GM21717 (cell line): ENCODE measurements at regions not wholly inside any gene's neighbourhood (a gene's known extent, or its start where the extent isn't known, plus 50 kb on each side); places are given as distances from the start of the nearest gene placed in this dataset.

Source experiments
- ATAC-seq: cut with Tn5 transposase; IDR thresholded peaks from one replicate; pipeline ENCODE4 v1.9.1; 2021; ENCODE audit warnings: mild to moderate bottlenecking, moderate library complexity; ENCODE audit not compliant: unreplicated experiment

DNA sequence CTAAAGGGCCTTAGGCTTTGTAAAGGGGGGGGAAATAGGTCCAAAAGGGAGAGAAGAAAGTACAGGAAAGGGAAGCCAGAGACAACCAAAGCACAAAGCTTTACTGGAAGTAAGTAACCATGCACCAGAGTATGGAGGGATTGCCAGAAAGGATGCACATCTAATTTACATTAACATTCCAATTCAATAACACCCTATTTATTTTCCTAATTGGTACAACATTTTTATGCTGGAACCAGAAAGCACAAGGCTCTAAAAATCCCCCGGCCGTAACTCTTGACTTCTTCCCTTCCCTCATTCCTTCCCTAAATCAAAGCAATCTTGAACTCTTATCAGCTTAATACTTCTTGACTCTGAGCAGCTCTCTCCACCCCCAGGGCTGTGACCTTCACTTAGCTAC is 400.0 kb upstream of the CELF2 start:
- ATAC-seq: no peak

DNA sequence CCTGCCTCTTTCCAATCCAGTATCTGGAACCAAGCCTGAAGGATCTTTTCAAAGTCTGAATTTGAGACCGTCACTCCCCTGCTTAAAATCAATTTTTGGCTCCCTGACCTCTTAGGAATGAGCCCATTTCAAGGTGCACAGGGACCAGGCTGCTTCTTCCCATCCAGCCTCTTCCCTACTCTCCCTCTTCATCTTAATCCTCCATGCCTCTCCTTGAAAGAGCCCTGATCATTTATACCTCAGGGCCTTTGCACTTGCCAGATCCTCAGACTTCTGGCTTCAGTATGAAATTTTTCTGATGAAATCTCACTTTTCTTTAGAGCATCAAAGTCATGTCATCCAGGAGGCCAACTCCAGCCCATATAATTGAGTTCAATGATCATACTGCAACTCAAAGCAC is 399.5 kb upstream of the CELF2 start:
- ATAC-seq: no peak

DNA sequence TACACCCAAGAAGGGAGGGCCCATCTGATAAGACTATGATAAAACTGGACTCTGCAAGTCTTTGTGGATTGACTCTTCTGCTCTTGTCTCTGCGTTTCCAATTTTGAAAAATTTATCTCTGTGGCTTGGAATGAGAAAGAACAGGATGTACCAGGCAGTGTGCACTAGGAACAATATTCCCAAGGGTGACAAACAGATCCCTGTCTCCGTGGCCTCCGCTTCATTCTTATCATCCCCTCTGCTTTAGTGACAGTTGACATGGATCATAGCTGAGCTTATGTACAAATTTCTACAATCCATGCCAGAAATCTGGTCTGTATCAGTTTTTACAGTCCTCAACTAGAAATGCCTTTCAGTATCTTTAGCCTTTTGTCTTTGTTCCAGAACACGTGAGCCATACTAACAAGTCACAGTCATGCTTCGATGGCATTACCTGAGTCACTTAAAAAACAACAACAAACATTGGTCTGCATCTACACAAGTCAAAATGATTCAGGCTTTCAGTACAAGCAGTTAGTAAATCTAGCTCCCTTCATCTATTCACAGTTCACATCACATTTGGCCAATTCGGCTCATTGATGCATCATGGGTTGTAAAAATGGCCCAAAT is 393.6 kb upstream of the CELF2 start:
- ATAC-seq: no peak

DNA sequence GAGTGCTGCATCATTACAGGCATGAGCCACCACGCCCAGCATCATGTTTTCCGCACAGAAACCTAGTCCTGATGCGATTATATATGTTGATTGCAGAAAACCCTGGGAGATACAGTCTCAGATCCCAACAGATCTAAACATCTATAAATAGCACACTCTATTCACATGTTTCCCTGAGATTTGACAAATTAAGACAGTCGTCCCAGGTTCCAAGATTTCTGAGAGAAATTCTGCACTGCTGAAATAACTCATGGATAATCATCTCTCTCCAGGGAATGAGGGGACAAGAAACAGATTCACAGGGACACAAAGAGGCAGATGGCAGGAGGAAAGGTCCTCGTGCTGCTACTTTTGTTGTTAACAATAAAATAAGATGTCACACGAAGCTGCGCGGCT is 393.1 kb upstream of the CELF2 start:
- no peak for ATAC-seq

DNA sequence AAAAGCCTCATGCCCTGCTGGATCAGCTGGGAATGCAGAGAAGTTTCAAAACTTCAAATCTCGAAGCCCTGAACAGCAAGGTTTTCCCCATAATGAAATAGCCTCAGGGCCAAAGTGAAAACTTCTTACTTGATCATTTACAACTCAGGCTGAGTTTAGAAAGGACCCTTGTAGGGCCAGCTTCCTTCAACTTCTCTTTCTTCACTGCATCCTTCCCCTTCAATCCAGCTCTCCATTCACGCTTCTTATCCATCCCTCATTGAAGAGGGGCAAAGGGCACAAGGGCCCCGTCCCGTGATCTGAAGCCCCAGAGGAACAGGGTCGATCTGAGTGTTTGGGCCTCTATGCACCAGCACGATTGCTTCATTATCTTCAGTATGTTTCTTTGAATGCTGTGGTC is 392.2 kb upstream of the CELF2 start:
- no peak for ATAC-seq

DNA sequence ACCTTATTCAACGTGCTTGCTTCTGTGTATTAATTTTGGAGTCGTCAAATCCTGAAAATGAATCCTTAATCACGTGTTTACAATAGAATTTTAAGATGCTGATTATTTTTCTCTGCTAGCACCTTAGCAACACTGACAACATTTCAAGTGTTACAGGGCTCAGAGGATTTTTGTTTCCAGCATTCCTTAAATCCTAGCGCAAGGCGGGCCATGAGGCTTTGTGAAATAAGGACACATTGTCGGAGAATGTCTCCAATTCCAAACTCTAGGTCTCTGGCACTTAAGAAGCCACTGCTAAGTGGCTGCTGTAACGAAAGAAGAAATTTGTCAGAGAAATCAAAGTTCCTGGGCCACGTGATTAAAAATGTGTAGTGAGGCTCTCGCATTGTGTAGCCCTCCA is 390.9 kb upstream of the CELF2 start:
- ATAC-seq: no peak

DNA sequence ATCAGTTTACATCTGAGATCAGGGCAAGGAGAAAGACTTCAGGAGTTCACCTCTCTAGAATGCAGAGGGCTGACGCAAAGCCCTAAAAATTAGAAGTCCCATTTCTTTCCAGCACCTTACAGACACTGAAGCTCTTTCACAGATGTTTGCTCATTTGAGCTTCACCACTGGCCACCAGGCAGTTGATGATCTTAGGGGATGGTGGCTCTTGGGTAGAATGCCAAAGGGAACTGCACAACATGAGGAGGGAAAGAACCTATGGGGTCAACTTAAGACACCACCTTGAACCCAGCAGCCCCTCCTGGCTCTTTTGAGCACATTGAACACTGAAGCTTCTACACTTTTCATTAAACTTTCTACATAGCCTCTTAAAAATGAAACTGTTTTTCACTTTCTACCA is 390.3 kb upstream of the CELF2 start:
- ATAC-seq: no peak

DNA sequence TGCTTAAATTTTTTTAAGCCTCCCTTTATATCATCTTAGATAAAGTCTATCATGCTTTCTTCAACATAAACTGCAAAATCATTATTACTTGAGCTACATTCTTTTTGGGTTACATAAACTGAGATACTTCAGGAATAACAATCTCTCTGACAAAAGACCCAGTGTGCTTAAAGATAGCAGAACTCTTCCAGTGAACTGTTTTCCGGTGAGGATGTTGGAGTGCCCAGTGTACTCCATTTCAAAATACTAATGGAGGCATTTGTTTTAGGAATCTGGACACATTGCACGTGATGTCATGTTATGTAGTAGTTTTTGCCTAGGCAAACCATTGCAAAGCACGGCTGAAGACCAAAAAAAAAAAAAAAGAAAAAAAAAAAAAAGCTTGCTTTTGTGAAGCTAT is 388.2 kb upstream of the CELF2 start:
- no peak for ATAC-seq

DNA sequence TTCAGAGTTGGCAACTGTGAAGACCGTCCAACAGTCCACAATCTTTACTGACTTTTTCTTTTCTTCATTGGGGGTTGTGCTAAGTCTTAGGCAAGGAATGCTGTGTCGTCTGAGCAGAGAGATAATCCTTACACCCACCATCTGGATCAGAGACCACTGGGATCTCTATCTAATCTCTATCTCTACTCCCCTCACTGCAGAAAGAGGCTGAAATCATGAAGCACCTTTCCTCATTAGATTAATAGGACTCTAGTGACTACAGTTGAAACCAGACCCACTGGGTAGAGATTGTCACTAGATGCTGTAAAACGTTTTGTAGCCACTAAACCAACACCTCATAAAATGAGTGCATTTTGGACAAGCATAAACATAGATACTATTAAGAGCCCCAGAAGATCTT is 387.4 kb upstream of the CELF2 start:
- ATAC-seq: no peak

DNA sequence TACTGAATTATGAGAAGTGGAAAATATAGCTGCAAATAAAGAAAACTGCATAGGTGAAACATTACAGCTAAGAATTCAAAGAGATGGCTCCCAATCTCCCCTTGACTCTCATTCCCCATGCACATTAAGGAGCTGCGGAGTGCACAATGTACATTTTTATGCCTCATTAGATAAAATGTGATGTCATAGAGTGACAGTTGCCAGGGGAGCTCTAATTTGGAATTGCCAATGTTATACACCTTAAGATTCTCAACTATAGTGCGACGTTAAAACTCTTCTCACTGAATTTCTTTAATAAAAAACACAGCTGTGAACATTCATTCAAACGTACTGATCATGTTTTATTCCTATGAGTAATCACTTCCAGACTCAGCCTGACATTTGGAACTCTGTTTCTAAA is 386.9 kb upstream of the CELF2 start:
- ATAC-seq: no peak

DNA sequence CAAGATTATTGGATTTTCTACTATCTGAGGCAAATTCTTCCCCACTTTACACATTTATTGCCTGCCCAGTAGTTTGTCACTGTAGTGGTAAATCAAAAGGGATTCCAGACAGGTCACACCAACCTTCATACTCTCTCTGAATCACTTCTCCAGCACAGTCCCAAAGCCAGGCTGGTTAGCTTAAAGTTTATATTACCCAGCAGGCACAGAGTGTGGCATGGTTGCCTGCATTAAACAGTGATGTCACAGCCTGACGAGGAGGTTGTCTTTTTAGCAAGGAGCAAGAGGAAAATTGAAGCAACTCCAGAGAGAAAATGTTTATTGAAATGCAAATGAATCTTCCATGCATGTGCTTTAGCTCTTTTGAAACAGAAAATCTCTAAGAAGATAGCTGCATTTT is 375.5 kb upstream of the CELF2 start:
- no peak for ATAC-seq

DNA sequence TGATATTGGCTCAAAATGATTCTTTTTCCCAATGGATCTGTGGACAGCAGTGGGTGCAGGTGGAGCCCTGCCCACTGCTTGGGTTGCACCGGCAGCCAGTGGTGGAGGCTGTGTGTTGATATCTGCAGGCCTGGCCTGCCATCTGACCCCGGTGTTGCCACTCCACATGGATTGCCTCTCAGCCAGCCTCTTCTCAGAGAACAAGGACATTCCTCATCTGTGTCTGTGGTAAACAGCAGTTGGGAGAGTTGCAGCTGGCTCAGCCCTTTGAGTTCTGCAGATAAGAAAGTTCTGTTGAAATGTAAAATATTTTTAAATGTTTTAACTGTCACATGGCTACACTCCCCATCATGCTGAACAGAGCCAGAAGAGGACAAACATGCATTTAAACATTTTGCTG is 374.9 kb upstream of the CELF2 start:
- no peak for ATAC-seq

DNA sequence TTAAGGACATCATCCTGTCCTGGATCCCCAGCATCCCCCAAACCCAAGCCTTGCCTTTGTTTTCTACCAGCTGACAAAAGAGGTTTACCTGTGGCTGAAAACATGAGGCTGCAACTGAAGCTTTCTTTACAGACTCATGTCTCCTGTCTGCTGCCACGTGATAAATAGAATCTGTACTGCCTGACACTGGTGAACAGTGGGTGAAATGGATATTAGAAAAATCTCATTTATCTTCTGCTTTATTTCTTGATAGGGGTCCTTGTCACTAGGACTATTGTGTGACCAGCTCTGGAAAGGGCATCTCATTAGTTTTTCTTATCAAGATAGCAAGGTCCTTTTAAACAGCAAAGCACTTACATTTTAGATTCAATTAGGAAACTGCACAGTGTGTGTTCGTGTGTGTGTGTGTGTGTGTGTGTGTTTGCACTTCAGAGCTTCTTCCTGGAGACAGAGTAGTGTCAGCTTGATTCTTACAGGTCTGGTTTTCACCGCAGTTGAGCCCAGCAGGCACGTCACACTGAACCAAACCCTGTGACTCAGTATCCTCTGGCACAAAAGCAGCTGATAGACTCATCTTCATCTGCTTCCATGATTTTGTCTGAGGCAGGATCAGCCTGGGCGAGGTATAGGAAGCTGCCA is 373.5 kb upstream of the CELF2 start:
- ATAC-seq: no peak

DNA sequence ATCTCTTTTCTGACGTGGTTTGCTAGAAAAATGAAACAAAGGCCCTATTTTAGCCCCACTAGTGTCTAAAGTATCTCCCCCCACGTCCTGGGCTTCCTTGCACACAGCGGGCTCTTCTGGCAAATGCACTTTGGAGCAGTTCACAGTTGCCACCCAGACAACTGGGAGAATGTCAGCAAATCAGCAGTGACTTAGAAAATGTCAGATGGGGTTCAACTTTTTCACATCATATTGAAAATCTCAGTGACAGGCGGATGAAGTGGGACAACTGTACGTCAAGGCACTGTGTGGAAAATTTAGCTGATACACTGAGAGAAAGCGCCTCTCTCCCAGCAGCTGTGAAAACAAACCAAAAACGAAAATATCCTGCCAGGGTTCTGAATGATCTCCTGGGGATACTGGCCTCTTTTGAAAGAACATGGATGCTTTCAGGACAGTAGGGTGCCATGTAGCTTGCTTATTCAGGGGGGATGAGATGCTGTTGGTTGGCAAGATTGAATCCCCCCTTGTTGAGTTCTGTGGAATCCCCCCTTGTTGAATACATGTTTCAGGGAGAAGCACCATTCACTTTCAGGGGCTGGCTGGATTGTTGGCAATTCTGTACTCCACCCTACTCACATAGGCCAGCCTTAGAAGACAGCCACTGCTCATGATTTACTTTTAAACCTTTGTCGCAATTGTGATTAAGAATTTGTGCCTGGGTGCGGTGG is 372.8 kb upstream of the CELF2 start:
- ATAC-seq: no peak

DNA sequence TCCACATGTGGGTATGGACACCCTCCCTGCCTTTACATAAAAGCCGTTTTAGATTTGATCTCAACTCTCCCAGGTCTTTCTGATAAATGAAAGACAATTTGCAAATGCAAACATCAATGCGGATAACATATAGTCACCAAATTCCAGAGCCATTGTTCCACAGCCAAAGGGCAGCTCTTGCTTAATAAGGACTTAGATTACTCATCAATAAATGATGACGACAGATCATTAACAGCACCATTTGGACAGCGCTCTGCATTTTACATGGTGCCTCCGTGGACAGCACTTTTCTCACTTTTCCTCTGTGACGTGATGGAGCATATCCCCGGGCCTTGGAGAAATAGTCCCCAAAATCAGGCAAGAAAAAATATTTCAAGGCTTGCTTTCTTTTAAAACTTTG is 370.3 kb upstream of the CELF2 start:
- no peak for ATAC-seq

DNA sequence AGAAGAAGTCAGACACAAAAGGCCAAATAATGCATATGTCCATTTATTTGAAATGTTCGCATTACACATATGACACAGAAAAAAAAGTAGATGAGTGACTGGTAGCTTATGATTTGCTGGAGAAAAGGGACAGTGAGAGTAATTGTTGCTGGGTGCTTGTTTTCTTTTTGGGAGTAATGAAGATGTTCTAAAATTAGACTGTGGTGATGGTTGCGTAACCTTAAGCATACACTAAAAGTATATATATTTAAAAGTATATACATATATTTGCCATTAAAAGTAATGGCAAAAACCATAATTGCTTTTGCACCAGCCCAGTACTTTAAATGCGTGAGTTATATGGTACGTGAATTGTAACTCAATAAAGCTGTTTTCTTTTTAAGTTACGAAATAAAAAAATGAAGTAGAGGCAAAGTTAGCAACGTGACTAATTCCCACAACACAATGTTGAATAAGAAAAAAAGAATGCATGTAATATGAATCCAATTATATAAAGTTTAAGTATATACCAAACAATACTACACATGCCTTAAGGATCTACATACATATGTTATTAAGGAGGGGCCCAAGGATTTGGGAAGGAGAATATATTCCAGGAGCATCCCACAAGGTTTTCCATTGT is 360.4 kb upstream of the CELF2 start:
- ATAC-seq: no peak

DNA sequence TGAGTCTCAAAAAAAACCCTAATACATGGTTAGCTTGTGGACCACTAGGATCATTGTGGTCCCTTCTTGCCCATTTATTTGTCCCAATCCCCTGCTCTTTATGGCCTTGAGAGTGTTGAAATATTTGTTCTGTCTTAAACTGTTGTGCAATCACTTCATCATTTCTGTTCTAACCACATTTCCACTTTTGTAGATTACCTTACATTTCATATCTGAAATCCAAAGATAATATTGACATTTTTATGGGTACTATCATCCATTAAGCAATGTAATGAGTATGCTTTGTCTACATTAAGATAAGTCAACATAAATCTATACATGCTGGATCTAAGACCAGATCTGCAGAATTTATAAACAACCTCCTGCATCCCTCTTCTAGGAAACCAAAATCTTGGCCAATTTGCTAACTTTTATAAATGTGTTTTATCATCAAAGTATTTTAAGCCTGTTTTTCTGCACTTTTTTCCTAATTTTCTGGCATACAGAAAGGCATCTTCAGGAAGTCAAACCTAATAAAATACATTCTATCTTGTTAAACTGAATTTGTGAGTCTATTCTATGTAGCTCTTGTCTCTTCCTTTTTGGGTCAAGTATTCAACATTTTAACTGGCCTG is 359.4 kb upstream of the CELF2 start:
- no peak for ATAC-seq

DNA sequence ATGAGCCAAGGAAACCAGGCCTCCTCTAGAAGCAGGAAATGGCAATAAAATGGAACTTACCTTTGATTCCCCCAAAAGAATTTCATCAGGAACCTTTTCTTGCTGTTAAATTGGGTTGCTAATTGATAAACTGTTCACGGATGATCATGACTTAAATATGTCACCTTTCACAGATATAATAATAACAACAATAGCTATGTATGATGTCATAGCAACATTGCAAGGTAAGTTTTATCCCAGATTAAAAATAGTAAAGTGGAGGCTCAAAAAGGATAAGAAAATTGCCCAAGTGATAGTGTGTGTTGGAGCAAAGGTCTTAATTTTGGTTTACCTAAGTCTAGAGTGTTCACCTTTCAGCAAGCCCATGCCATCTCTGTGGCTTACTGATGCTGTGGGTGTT is 357.6 kb upstream of the CELF2 start:
- no peak for ATAC-seq

DNA sequence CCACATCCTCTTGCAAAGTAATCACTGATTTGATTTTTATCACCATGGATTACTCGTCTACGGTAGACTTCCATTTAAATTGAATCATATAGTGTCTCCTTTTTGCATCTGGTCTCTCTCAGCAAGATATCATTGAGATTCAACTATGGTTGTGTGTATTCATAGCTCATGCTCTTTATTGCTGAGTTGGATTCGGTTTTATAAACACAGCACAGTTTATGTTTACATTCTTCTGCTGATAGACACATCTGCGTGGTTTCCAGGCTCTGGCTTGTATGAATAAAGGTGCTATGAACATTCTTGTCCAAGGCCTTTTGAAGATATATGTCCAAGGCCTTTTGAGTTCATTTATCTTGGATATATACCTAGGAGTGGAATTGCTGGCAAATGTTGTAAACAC is 356.5 kb upstream of the CELF2 start:
- ATAC-seq: no peak

DNA sequence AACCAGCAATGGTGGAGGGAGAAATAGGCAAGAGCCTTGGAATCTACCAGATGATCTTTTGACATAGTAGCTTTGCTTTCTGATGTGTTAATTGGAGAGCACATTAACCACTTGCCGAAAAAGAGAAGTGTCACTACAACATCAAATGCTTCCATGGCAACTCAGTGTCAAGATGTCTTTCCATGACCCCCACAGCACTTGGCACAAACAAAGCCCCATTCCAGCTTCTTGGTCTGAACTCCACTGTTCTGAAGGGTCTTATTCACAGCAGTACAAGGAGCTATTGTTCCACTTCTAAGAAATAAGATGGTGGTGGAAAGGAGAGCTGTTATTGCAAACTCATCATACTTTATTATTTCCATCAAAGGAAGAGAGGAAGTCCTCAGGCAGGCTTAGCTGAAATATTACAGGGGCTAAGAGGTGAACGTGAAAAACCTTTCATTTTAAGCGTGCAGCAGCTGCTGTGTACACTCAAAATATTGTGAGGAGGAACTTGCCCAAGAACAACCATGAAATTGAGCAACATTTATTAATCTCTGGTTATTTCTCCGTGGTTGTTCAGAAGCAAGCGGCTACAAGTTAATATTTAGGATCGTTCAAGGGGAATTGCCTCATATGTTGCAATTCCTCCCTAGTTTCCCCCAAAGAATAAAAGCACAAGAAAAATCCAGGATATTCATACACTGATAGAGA is 354.8 kb upstream of the CELF2 start:
- ATAC-seq: no peak

DNA sequence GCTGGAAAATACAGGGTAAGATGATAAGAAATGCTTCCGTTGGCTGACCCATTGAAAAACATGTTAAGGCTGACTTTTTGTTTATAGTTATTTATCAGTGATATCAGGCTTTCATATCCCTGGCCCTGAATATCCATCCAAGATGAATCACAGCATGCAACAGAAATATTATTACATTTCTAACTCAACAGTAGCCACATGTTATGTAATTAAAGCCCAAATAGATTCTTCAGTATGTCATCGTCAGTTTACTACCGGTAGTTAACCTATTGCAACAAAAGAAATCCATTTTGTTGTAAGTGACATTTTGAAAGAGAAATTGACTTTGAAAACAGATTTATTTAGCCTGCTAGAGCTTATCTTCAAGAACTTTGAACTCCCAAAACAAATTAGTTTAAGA is 354.1 kb upstream of the CELF2 start:
- ATAC-seq: no peak
